Thyroid gland (tissue), 4 donors: ENCODE measurements at regions not wholly inside any gene's neighbourhood (a gene's known extent, or its start where the extent isn't known, plus 50 kb on each side); places are given as distances from the start of the nearest gene placed in this dataset.

Source experiments
- DNase-seq, 2 donors: peaks; one replicate each; pipeline ENCODE4 v3.0.0-alpha.2; 2019
- H3K27ac ChIP-seq, 3 donors: fragments of 200-600 bp; sonication (generic); 1 replicate in 2 of 3; 2 replicates in 1 of 3; pipeline ENCODE4 v1.5.1; 2016 to 2019; ENCODE audit warnings: mild to moderate bottlenecking in 1 of 3, moderate library complexity in 1 of 3
- H3K27me3 ChIP-seq: fragments of 200-600 bp; sonication (generic); one replicate; pipeline ENCODE4 v1.5.1; 2019
- H3K36me3 ChIP-seq, 2 donors: fragments of 200-600 bp; sonication (generic); one replicate each; pipeline ENCODE4 v1.5.1; 2016 to 2019
- H3K4me1 ChIP-seq, 2 donors: fragments of 200-600 bp; sonication (generic); one replicate each; pipeline ENCODE4 v1.5.1; 2017 to 2019
- H3K4me3 ChIP-seq, 3 donors: fragments of 200-600 bp; sonication (generic); replicated peaks in 1 of 3; 1 replicate in 2 of 3; 2 replicates in 1 of 3; pipeline ENCODE4 v1.5.1; 2016; ENCODE audit warnings: mild to moderate bottlenecking in 1 of 3
- H3K9me3 ChIP-seq: fragments of 200-600 bp; sonication (generic); one replicate; pipeline ENCODE4 v1.5.1; 2017
- POLR2A ChIP-seq, 2 donors: fragments of 450-650 bp; IDR thresholded peaks; one replicate each; pipeline ENCODE4 v1.6.1; 2017; ENCODE audit warnings: antibody characterized with exemption in 2 of 2, mild to moderate bottlenecking in 2 of 2, moderate library complexity in 1 of 2
- WGBS, 2 donors: methylation state at CpG; one replicate each; pipeline ENCODE4 v1.1.5; 2017; 5-methylcytosine and 5-hydroxymethylcytosine counted together
- intact Hi-C: fragments of 100-400 bp; cut with DNase I; formaldehyde crosslinking; loops from one replicate; pipeline ENCODE4 v1.15.1; 2023
- TF ChIP-seq, protein P1 (sequence below), 6 experiments: fragments of 200-600 bp in 3 of 6; fragments of 450-650 bp in 3 of 6; sonication (generic) in 3 of 6; IDR thresholded peaks; one replicate each; pipeline ENCODE4 v1.5.1; 2016 to 2019; ENCODE audit warnings: antibody characterized with exemption in 6 of 6, mild to moderate bottlenecking in 2 of 6, inconsistent platforms in 1 of 6, moderate library complexity in 1 of 6

DNA sequence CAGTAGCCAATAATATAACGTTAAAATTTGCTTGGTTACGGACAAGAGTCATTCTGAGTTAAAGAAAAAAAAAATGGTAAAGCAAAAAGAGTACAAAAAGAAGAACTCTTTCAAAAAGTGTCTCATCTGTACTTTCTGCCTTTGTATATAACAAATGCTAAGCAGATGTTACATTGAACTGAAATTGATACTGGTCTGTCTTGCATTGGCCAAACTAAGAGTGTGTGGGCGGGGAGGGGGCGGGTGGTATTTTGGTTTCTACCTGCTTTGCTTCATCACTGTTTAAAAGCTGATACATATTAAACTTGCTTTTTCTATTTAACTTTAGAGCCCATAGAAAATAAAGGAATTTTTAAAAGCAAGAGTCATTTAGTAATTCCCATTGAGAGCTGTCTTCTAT lies 215.0 kb upstream of the THBS1 start:
- Histone ChIP-seq H3K4me1 (no peaks in the 10 kb centered on the region), H3K36me3 (no peaks in the 10 kb centered on the region), H3K27me3 (no peaks in the 10 kb centered on the region), H3K27ac (no peak overlapping the region), H3K4me3 (no peak overlapping the region), H3K9me3 (no peaks in the 10 kb centered on the region)
- DNase-seq, result no peak
- intact Hi-C loops, result no loop called here
- WGBS, 2 donors, result 96% methylated on average over 4 of the region's 4 CpGs
- TF ChIP-seq, protein P1, sequence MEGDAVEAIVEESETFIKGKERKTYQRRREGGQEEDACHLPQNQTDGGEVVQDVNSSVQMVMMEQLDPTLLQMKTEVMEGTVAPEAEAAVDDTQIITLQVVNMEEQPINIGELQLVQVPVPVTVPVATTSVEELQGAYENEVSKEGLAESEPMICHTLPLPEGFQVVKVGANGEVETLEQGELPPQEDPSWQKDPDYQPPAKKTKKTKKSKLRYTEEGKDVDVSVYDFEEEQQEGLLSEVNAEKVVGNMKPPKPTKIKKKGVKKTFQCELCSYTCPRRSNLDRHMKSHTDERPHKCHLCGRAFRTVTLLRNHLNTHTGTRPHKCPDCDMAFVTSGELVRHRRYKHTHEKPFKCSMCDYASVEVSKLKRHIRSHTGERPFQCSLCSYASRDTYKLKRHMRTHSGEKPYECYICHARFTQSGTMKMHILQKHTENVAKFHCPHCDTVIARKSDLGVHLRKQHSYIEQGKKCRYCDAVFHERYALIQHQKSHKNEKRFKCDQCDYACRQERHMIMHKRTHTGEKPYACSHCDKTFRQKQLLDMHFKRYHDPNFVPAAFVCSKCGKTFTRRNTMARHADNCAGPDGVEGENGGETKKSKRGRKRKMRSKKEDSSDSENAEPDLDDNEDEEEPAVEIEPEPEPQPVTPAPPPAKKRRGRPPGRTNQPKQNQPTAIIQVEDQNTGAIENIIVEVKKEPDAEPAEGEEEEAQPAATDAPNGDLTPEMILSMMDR (IDR thresholded peaks at IDR 0.05), result no peak

- 88 to 90% methylated on average over 1 of the region's 1 CpG for WGBS, 2 donors
- Histone ChIP-seq H3K4me1 (no peaks in the 10 kb centered on the region), H3K4me3 (no peak overlapping the region), H3K36me3 (no peaks in the 10 kb centered on the region), H3K27ac (no peak overlapping the region), H3K9me3 (no peaks in the 10 kb centered on the region), H3K27me3 (no peaks in the 10 kb centered on the region)
- intact Hi-C loops, result no loop called here
- TF ChIP-seq, protein P1 (IDR thresholded peaks at IDR 0.05), result no peak
- no peak for TF ChIP-seq POLR2A (IDR thresholded peaks at IDR 0.05)
- DNase-seq, result no peak
Measured at GRCh38 chr15:39367596-39367995, 213.3 kb upstream of the THBS1 start.

DNA sequence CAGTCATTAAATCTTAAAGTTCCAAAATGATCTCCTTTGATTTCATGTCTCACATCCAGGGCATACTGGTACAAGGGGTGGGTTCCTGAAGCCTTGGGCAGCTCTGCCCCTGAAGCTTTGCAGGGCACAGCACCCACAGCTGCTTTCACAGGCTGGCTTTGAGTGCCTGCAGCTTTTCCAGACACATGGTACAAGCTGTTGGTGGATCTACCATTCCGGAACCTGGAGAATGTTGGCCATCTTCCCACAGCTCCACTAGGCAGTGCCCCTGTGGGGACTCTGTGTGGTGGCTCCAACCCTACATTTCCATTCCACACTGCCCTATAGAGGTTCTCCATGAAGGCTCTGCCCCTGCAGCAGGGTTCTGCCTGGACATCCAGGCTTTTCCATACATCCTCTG lies 211.1 kb upstream of the THBS1 start:
- DNase-seq, result no peak
- no peak overlapping the region for H3K4me3 ChIP-seq
- H3K27me3 ChIP-seq, result no peaks in the 10 kb centered on the region
- no peaks in the 10 kb centered on the region for H3K9me3 ChIP-seq
- H3K4me1 ChIP-seq, result no peaks in the 10 kb centered on the region
- no peak overlapping the region for H3K27ac ChIP-seq
- no peak for TF ChIP-seq POLR2A (IDR thresholded peaks at IDR 0.05)
- TF ChIP-seq, protein P1 (IDR thresholded peaks at IDR 0.05), result no peak
- H3K36me3 ChIP-seq, result no peaks in the 10 kb centered on the region
- intact Hi-C loops, result no loop called here
- 100% methylated on average over 1 of the region's 1 CpG for WGBS, 2 donors

DNA sequence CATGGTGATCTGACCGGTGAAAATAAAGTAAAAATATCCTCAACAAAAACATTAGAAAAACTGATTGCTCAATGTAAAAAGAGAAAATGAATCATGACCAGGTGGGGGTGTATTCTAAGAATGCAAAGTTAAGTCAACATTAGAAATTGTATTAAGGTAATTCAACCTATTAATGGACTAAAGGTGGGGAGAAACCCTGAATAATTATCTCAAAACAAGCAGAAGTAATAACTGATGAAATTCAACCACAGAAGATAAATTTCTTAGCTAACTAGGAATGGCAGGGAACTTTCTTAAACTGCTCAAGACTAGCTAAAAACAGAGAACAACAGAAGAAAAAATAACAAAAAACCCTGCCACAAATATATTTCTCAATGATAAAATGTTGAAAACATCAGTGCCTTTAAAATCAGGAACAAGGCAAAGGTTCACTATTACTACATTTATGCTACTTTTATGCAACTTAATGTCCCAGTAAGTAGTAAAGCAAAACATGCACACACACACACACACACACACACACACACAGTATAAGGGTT lies 204.4 kb upstream of the THBS1 start:
- H3K27me3 ChIP-seq, result no peaks in the 10 kb centered on the region
- no peak overlapping the region for H3K4me3 ChIP-seq
- no peaks in the 10 kb centered on the region for H3K9me3 ChIP-seq
- no peak for TF ChIP-seq POLR2A (IDR thresholded peaks at IDR 0.05)
- TF ChIP-seq, protein P1 (IDR thresholded peaks at IDR 0.05), result no peak
- H3K27ac ChIP-seq, result no peak overlapping the region
- no peaks in the 10 kb centered on the region for H3K4me1 ChIP-seq
- intact Hi-C loops, result no loop called here
- no peak for DNase-seq
- H3K36me3 ChIP-seq, result no peaks in the 10 kb centered on the region
- WGBS, 2 donors, result 80 to 86% methylated on average over 1 of the region's 1 CpG

- Histone ChIP-seq H3K36me3 (no peaks in the 10 kb centered on the region), H3K4me3 (no peak overlapping the region), H3K27me3 (no peaks in the 10 kb centered on the region), H3K4me1 (no peaks in the 10 kb centered on the region), H3K9me3 (no peaks in the 10 kb centered on the region), H3K27ac (no peak overlapping the region)
- no peak for DNase-seq
- WGBS, 2 donors, result 80 to 86% methylated on average over 1 of the region's 1 CpG
- intact Hi-C loops, result no loop called here
- no peak for TF ChIP-seq POLR2A (IDR thresholded peaks at IDR 0.05)
- TF ChIP-seq, protein P1 (IDR thresholded peaks at IDR 0.05), result no peak
Measured at GRCh38 chr15:39381517-39381916, 199.4 kb upstream of the THBS1 start.
